OCI-LY3 (cell line): ENCODE measurements at regions not wholly inside any gene's neighbourhood (a gene's known extent, or its start where the extent isn't known, plus 50 kb on each side); places are given as distances from the start of the nearest gene placed in this dataset.

Experiments used
- CTCF ChIP-seq: fragments of 200-600, 300-600 bp; sonication (generic); IDR thresholded peaks from 2 replicates; pipeline ENCODE4 v1.5.1; 2014; ENCODE audit warnings: antibody characterized with exemption, low read length, low read depth
- EZH2phosphoT487 ChIP-seq: fragments of 200-600 bp; shearing (Covaris generic); IDR thresholded peaks from 2 replicates; pipeline ENCODE4 v1.6.1; 2018; ENCODE audit warnings: antibody characterized with exemption, mixed run types, low read depth

- no peak for TF ChIP-seq EZH2phosphoT487
- TF ChIP-seq CTCF: no peak
These were observed 118.1 kb downstream of the HNRNPD start for GRCh38 chr4:82255657-82256056.
